GM18870 (cell line): ENCODE measurements at regions not wholly inside any gene's neighbourhood (a gene's known extent, or its start where the extent isn't known, plus 50 kb on each side); places are given as distances from the start of the nearest gene placed in this dataset.

Source experiments
- ATAC-seq: cut with Tn5 transposase; IDR thresholded peaks from one replicate; pipeline ENCODE4 v1.9.1; 2021; ENCODE audit warnings: moderate library complexity; ENCODE audit not compliant: unreplicated experiment

GRCh38 chr9:78781681-78782080 is 484.8 kb downstream of the PSAT1 start:
- no peak for ATAC-seq

DNA sequence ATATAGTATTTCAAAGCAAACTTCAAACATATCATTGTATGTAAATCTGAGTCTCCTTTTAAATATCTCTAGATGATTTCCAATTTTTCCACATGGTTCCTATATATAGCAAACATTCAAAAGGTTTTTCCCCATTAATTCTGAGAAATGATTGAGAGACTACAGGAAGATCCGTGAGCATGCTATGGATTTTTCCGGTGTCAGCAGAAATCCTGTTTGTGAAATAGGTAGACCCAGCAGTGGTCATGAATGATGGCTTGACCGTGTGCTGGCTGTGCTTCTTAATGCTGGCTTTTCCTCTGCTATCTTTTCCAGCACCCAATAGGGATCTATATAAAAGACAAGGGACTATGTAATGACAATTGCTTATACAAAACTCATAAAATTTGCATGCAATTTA is 485.3 kb downstream of the PSAT1 start:
- no peak for ATAC-seq

- ATAC-seq: no peak
Observed at GRCh38 chr9:78782858-78783257, 485.9 kb downstream of the PSAT1 start.

GRCh38 chr9:78783743-78784142 is 486.8 kb downstream of the PSAT1 start:
- no peak for ATAC-seq

DNA sequence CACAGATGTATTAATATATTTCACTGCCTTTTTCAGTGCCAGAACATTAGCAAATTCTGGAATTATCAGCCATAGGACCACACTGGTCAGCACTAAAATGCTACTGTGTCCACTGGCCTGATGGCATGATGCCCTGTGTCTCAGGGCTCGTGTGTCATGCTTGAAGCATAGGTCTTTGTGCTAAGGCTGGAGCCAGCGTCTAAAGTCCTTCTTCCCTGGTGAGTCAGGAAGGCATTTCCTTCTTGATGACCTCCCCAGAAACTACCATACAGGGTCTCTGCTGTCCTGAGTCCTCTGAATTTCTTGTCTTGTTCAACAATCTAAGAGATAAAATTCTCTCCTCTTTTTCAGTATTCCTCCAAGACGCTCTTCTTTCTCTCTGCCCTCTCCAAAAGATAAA is 489.9 kb downstream of the PSAT1 start:
- no peak for ATAC-seq

- ATAC-seq: no peak
Observed at GRCh38 chr9:78788101-78788500, 491.2 kb downstream of the PSAT1 start.

- ATAC-seq: no peak
Observed at GRCh38 chr9:78791779-78792178, 494.9 kb downstream of the PSAT1 start.

GRCh38 chr9:78792745-78793144 is 495.8 kb downstream of the PSAT1 start:
- ATAC-seq: no peak

DNA sequence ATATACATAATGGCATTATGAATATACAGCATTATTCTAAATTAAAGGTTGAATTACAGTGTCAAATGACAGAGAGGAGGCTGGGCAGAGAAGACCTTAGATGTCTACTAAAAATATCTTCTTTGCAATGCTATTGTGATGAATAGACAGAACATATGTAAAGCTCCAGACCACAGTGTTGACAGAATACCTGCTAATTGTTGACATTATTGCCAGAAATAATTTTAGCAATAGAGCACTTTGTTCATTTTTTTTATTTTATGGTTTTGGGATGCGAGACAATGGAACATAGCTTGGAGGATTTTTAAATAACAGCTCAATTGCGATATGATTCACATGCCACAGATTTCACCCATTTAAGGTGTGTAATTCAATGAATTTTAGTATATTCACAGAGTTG is 508.8 kb downstream of the PSAT1 start:
- ATAC-seq: no peak

DNA sequence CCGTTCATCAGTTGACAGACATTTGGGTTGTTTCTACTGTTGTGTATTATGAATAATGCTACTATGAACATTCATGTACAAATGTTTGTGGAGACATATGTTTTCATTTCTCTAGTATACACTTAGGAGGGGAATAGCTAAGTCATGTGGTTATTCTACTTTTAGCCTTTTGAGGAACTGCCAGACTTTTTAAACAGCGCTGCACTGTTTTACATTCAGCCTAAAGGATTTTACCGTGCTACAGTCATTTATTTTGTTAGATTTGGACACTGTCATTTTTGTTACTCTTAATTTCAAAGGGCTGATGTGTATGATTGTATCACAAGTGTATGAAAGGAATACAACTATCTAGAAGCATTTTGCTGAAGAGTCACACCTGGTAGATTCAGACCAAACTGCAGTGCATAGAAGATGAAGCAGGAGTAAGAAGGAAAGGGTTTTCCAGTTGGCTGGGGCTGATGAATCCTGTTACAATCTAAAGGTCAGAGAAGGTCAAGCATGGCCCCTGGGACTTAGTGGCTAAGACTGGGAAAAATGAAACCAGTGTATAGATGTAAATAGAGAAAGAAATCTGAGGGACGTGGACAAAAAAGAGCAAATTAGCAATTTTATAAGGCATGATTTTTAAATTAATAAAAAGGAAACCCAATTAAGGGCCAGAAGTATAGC is 509.7 kb downstream of the PSAT1 start:
- no peak for ATAC-seq

DNA sequence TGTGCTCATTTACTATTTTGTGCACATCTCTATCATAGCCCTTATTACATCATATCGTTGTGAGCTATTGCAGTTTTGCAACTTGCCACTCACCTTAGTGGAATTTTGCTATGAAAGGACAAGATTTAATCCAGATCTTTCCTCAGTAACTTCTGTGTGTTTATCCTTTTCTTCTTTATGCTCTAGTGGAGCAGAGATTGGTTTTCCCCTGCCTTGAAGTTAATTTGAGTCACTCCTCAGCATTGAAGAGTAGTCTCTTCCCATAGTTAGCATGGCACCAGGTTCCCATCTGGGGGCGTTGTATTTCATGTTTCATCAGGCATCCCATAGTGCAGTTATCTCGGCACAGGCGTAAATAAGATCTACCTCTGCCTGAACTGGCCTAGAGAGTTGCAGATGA is 510.4 kb downstream of the PSAT1 start:
- ATAC-seq: no peak

DNA sequence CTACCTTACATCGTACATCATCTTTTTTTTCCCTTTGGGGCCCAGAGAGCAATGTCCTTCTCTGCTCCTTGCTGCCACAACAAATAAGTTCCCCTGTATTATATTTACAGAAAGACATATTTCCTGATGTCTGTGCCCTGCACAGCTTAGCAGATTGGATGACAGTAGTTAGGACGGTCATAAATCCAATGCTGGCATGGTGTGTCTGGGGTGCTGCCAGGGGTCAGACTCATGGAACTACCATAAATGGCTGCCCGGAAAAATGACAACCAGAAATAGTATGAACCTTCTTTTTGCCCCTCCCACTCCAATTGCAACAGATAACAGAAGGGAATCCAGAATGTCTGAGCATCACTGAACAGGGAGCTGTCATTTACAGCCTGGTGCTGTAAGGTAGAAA is 511.1 kb downstream of the PSAT1 start:
- ATAC-seq: no peak

DNA sequence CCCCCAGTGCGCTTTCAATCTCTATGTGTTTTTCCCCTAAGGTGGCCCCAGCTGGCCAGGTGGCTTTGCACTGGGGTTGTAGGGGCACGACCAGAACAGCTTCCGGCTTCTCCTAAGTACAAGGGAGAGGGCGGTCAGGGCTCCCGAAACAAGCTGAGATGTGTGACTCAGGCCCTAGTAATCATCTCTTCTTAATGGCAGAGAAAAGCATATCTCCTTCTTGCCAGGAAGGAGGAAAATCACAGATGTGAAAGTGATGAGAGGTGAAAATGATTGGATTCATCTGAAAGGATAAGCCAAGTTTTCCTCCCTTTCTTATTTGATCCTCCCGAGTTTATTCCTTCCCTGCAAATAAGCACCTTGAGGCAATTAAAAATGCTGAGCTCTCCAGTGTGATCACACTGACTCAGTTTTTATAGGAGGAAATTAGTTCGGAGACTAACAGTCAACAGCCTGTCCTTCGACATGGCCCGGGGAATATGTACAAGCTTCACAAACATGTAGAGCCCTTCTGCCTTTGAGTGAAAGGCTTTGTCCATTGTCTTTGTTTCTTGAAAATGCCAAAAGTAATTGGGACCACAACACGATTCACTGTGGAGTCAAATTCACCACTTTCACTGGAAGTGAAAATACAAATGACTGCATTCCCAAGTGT is 514.8 kb downstream of the PSAT1 start:
- no peak for ATAC-seq

- ATAC-seq: no peak
Observed at GRCh38 chr9:78812665-78813064, 515.7 kb downstream of the PSAT1 start.

DNA sequence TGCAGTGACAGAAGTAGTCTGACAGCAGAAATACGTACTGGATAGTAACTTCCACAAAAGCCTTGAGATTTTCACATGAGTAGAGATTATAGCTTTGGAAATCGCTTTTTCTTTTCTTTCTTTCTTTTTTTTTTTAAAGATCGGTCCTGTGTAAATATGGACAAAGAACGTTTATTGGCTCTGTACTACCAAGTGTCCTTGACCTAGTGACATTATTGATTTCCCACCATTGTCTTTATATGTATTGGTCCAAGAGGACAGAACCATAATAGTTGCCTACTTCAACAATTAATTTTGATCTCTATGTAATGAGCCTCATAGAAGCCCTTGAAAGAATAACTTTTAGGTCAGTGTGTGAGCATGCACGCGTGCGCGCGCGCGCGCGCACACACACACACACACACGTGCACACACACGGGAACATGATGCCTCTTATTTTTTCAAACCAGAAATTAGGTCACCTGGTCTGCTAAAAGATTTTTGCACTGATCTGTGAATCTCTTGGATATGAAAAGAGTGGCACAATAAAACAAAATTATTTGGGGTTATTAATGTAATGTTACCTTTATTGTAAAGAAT is 516.8 kb downstream of the PSAT1 start:
- no peak for ATAC-seq

DNA sequence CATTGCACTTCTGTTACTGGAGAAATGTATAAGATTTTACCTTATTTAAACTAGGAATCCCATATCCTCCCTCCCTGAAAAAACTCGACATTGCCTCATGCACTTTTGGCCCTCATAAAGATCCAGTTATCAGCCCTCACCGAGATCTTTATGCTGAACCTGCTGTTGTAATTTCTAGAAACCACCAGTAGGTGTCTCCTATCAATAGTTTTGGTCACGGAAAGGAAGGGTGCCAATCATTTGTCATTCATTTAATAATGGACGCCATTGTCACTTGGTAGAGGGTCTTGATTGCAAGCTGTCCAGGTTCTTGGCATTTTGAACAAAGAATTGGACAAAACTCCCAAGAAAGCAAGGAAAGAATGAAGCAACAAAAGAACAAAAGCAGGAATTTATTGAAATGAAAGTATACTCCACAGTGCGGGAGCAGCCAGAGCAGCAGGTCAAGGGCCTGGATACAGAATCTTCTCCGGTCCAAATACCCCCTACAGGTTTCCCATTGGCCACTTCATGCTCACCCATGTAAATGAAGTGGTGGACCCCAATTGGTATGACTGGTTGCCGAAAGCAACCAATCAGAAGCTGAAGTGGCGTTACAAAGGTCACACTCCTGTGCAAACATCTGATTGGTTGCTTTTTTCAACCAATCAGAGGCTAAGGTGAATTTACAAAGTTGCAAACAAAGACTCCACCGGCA is 524.3 kb downstream of the PSAT1 start:
- ATAC-seq: peak; percentile 76

DNA sequence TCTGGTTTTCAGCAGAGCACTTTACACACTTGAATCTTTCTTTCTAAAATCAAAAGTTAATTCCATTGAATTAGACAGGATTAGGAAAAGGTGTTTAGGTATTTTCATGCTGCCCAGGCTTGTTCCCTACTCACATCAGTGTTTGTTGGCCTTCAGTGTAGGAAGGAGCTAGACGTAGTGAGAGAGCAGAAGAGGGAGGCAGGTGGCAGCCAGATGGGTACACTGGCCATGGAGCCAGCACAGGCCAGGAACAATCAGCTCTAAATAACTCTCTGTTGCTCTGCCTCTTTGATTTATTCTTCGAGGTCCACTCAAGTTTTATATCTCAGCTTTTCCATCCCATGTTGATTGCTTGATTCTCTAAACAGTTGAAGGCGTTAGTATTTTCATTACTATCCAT is 529.6 kb downstream of the PSAT1 start:
- ATAC-seq: no peak

- no peak for ATAC-seq
Observed at GRCh38 chr9:78828521-78828920, 531.6 kb downstream of the PSAT1 start.

- ATAC-seq: no peak
Observed at GRCh38 chr9:78830301-78830700, 533.4 kb downstream of the PSAT1 start.

DNA sequence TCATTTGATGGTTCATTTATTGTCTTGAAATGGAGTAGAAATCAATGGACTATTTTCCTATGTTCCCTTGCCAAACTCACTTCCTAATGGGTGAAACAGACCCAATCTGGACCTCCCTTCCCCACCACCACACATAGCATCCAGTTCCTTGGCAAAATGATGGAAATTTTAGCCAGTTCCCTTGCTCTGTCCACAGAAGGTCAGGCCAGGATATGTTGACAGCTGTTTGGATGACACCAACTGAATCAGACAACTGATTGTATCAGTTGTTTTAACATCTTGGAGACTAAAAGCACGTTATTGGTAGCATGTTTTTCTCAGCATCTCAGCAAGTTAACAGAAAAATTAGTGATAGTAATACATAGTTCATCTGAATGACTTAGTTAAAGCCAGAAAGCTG is 534.8 kb downstream of the PSAT1 start:
- no peak for ATAC-seq

- no peak for ATAC-seq
Observed at GRCh38 chr9:78835928-78836450, 539.1 kb downstream of the PSAT1 start.

- no peak for ATAC-seq
Observed at GRCh38 chr9:78839252-78839651, 542.3 kb downstream of the PSAT1 start.
